ENCODE measurements at regions not wholly inside any gene's neighbourhood (a gene's known extent, or its start where the extent isn't known, plus 50 kb on each side); places are given as distances from the start of the nearest gene placed in this dataset.
A peak's percentile ranks its signal among the peaks of the same experiment; 100 is the strongest.
"Not testable (repeated sequence)": the region's sequence is repeated elsewhere in the genome, so short reads cannot be mapped to it uniquely, and the experiment has no call there.

DNA sequence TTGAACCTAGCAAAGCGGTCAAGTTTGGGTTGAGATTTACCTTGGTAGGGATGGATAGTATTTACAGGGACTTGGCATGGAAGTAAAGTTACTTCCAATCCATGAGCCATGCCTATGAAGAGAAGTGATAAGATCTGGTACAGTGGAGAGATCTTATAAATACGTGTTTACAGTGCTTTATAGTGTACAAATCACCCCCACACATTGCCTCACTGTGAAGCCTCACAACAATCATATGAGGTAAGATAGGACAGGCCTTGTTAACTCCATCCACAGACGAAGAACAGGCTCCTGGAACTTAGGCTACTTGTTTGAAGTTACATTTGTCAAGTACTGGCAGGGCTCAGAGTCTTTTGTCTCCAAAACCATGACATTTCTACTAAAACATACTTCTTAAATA lies 159.8 kb downstream of the PLPPR4 start:
- TF ChIP-seq, protein P1, sequence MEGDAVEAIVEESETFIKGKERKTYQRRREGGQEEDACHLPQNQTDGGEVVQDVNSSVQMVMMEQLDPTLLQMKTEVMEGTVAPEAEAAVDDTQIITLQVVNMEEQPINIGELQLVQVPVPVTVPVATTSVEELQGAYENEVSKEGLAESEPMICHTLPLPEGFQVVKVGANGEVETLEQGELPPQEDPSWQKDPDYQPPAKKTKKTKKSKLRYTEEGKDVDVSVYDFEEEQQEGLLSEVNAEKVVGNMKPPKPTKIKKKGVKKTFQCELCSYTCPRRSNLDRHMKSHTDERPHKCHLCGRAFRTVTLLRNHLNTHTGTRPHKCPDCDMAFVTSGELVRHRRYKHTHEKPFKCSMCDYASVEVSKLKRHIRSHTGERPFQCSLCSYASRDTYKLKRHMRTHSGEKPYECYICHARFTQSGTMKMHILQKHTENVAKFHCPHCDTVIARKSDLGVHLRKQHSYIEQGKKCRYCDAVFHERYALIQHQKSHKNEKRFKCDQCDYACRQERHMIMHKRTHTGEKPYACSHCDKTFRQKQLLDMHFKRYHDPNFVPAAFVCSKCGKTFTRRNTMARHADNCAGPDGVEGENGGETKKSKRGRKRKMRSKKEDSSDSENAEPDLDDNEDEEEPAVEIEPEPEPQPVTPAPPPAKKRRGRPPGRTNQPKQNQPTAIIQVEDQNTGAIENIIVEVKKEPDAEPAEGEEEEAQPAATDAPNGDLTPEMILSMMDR (conservative IDR thresholded peaks at IDR 0.05): no peak
- peak overlapping the region; percentile 28 for H3K27ac ChIP-seq

DNA sequence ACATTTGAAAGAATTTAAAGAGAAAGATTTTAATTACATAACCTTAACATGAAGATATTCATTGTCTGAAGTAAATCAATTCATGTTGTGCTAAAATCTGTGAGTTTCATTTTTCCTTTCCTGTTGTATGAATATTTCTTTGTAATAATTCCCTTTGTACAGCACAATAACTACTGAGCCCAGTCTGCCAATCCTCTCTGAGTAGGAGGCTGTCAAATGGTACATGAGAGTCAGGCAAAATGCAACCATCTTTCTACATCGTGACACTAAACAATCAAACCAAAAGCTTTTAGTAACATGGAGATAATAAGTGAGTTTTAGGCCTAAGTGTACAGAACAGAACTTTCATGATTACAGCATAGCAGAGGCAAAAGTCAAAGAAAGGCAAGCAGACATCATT lies 165.5 kb downstream of the PLPPR4 start:
- TF ChIP-seq, protein P1 (conservative IDR thresholded peaks at IDR 0.05): no peak
- no peak overlapping the region for H3K27ac ChIP-seq

DNA sequence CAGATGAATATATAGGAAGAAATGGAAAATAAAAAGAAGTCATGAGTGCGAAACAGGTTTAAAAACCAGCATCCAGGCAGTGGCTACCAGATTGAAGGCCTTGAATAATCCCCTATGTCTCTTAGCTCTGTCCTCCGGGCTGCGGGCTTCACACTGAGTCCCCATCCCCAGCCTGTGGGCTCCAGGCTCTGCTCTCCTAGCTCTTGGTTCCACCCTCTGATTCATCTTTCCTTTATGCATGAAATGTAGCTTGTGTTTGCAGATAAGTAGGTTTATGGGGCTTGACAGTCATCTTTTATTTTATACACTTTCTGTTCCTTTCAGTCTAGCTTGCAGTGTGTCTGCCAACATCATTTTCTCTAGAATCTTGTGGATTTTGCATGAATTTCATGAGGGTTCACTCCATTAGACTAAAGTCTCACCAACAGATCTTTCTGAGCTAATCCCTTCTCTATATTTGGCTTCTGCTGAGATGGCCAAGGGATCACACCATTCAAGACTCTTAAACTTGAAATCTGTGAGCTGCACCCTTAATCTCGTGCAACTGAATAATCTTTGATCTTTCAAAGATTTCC lies 174.5 kb downstream of the PLPPR4 start:
- TF ChIP-seq, protein P1 (conservative IDR thresholded peaks at IDR 0.05): no peak
- H3K27ac ChIP-seq: no peak overlapping the region

DNA sequence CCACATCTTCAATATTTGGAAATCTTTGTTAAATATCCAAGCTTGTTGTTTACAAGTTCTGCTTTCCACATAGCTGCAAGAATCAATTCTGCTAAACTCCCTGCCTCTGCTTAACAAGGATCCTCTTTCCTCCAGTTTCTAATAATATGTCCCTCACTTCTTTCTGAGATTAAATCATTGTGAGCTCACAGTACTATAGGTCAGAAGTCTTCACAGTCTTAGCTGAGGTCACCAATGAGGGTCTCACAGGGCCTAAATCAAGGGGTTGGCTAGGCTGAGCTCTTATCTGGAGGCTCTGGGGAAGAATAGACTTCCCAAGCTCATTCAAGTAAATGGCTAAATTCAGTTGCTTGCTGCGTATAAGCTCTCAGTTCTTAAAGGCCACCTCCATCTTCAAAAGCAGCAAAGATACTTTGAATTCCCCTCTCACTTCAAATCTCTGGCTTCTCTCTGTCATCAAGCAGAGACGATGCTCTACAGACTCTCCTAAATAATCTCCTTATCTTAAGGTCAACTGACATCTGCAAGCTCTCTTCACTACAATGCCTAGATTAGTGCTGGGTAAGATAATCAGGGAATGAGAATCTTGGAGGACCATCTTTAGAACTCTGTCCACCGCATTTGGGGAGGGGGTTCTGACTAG lies 175.3 kb downstream of the PLPPR4 start:
- TF ChIP-seq, protein P1 (conservative IDR thresholded peaks at IDR 0.05): no peak
- no peak overlapping the region for H3K27ac ChIP-seq

DNA sequence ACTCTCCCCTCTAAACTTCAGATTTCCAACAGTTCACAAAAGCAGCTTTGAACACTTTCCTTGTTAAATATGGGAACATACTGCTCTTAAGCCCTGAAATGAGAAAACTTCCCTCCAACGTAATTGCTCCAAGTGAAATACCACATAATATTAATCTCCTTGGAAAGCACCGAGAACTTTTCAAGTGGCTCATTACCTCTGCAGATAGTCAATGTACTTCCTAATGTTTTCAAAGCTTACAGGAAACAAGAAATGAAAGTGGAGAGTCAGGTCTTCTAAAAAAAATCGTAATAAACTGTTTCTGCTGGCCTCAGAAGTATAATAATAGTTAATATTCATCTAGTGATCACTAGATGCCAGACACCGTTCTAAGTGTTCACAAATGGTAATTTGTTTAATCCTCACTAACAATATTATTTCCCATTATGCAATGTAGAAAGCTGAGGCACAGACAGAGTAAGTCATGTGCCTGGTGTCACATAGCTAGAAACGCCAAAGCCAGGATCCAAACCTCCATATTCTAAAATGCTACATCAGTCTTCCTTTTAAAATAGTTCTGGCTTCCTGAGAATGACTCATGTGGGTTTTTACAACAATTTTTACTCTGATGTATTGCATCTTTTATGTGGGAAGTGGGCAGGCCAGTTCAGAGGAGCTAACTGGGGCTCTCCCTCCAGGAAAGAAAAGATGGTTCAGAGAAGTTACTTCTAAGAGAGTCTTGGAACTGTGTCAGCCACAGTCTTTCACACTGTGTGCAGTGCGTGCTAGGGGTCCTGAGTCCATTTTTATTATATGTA lies 177.2 kb downstream of the PLPPR4 start:
- no peak overlapping the region for H3K27ac ChIP-seq
- TF ChIP-seq, protein P1 (conservative IDR thresholded peaks at IDR 0.05): no peak

DNA sequence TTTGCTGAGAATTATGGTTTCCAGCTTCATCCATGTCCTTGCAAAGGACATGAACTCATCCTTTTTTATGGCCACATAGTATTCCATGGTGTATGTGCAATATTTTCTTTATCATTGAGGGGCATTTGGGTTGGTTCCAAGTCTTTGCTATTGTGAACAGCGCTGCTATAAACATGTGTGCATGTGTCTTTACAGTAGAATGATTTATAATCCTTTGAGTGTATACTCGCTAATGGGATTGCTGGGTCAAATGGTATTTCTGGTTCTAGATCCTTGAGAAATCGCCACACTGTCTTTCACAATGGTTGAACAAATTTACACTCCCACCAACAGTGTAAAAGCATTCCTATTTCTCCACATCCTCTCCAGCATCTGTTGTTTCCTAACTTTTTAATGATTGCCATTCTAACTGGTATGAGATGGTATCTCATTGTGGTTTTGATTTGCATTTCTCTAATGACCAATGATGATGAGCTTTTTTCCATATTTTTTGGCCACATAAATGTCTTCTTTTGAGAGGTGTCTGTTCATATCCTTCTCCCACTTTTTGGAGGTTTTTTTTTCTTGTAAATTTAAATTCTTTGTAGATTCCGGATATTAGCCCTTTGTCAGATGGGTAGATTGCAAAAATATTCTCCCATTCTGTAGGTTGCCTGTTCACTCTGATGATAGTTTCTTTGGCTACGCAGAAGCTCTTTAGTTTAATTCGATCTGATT lies 180.1 kb downstream of the PLPPR4 start:
- H3K27ac ChIP-seq: not testable (repeated sequence)

DNA sequence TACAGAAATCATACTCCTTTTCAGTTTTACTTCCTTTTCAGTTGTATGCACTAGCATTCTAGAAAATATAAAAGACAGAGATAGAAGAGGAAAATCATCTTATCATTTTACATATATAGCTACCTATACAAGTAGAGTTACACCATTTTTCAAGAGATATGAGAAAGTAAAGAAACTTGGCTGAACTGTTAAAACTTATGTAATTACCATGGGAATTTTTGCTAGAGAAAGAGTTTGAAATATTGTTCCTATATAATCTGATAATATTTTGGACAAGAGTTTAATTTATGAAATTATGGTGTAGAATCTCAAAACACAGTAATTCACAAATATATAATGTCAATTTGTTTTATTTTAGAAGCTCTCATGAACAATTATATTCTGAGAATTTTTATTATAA lies 180.8 kb downstream of the PLPPR4 start:
- no peak overlapping the region for H3K27ac ChIP-seq
- TF ChIP-seq, protein P1 (conservative IDR thresholded peaks at IDR 0.05): no peak
